ENCODE measurements at regions not wholly inside any gene's neighbourhood (a gene's known extent, or its start where the extent isn't known, plus 50 kb on each side); places are given as distances from the start of the nearest gene placed in this dataset.

DNA sequence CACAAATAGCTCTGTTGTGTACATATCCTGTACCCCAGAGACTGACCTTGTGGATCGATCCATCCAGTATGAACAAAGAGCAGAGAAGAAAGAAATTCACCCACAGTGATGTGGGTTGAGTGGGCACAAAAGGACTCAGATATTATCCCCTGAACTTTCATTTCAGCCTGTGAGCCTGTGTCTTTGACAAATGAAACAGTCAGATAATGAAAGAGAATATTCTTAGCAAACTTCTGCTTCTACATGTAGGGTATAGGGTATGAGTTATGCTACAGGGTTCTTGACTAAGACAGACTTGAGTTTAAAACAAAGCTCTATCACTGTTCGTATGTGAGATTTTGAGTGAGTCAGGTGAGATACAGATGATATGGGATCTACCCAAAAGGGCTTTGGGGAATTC lies 359.7 kb downstream of the MAFB start:
- H3K27ac ChIP-seq (ENCODE audit: low read length), result no peak overlapping the region
- no peak overlapping the region for H3K9ac ChIP-seq (ENCODE audit: low read length)
- peaks cover 36% of the 10 kb centered on the region for H3K27me3 ChIP-seq (ENCODE audit: low read depth, low read length)
- H3K36me3 ChIP-seq (replicated peaks; ENCODE audit: low read depth, low read length), result no peaks in the 10 kb centered on the region
- no peak overlapping the region for H2AFZ ChIP-seq (ENCODE audit: low read depth, low read length)
- TF ChIP-seq, protein P1, sequence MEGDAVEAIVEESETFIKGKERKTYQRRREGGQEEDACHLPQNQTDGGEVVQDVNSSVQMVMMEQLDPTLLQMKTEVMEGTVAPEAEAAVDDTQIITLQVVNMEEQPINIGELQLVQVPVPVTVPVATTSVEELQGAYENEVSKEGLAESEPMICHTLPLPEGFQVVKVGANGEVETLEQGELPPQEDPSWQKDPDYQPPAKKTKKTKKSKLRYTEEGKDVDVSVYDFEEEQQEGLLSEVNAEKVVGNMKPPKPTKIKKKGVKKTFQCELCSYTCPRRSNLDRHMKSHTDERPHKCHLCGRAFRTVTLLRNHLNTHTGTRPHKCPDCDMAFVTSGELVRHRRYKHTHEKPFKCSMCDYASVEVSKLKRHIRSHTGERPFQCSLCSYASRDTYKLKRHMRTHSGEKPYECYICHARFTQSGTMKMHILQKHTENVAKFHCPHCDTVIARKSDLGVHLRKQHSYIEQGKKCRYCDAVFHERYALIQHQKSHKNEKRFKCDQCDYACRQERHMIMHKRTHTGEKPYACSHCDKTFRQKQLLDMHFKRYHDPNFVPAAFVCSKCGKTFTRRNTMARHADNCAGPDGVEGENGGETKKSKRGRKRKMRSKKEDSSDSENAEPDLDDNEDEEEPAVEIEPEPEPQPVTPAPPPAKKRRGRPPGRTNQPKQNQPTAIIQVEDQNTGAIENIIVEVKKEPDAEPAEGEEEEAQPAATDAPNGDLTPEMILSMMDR (IDR thresholded peaks at IDR 0.05; ENCODE audit: low read depth, low read length), result no peak
- no peak overlapping the region for H3K4me3 ChIP-seq (ENCODE audit: low read length)
- no peaks in the 10 kb centered on the region for H3K79me2 ChIP-seq (ENCODE audit: low read length)
- H3K4me1 ChIP-seq (ENCODE audit: low read length), result no peaks in the 10 kb centered on the region
- H3K4me2 ChIP-seq (ENCODE audit: low read length), result no peak overlapping the region
- no peaks in the 10 kb centered on the region for H3K9me3 ChIP-seq (ENCODE audit: insufficient read depth, low read length)
- no peaks in the 10 kb centered on the region for H4K20me1 ChIP-seq (ENCODE audit: insufficient read depth, low read length)

DNA sequence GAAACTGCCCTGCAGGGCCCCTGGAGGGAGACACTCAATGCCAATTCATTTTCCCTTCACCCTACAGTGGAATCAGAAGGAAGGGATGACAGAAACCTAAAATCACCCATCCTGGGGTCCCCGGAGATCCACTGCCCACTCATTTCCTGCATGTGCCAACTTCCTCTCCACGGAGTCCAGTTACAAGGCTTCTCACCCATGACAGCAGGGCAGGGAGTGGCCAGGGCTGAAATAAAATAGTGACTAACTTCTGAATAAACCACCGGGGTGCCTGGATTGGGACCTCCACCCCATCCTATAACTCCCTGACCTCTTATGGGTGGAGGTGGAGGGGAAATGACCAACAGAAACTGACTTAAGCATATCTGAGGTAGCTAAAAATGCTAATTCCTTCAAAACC lies 362.3 kb downstream of the MAFB start:
- Histone ChIP-seq H3K36me3 (replicated peaks; ENCODE audit: low read depth, low read length) (no peaks in the 10 kb centered on the region), H3K4me1 (ENCODE audit: low read length) (0 out of 2 replicates have a peak, but pooled peaks cover 5% of the 10 kb centered on the region), H3K9me3 (ENCODE audit: insufficient read depth, low read length) (no peaks in the 10 kb centered on the region), H3K4me3 (ENCODE audit: low read length) (no peak overlapping the region), H2AFZ (ENCODE audit: low read depth, low read length) (no peak overlapping the region), H3K4me2 (ENCODE audit: low read length) (no peak overlapping the region), H3K9ac (ENCODE audit: low read length) (no peak overlapping the region), H4K20me1 (ENCODE audit: insufficient read depth, low read length) (no peaks in the 10 kb centered on the region), H3K27me3 (ENCODE audit: low read depth, low read length) (peaks cover 23% of the 10 kb centered on the region; the same call in 1 of the 2 replicates), H3K27ac (ENCODE audit: low read length) (no peak overlapping the region), H3K79me2 (ENCODE audit: low read length) (no peaks in the 10 kb centered on the region)
- TF ChIP-seq, protein P1 (IDR thresholded peaks at IDR 0.05; ENCODE audit: low read depth, low read length), result no peak
- TF ChIP-seq EZH2phosphoT487 (IDR thresholded peaks at IDR 0.05; ENCODE audit: low read depth), result no peak

DNA sequence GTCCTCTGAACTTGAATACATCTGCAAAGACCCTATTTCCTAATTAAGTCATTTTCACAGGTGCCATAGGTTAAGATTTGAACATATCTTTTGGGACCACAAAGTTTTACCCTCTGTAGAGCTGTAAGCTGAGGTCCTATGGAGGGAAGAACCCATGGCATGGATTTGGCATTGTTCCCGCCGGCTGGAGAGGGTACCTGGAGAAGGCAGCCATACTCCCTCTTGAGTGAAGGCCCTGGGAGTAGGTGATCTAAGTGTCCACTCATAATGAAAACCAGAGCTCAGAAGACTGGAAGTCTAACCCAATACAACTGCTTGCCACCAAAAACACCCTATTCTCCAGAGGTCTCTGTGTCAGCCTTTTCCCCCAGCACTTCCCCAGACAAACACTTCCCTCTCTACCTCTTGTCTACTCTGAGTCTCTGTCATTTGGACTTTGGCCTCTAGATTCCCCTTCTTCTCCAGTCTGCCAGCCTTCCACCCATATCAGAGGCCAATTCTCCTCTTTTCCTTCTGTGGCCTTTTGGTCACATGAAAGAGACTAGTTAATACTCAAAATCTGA lies 363.9 kb downstream of the MAFB start:
- H3K4me1 ChIP-seq (ENCODE audit: low read length), result 0 out of 2 replicates have a peak, but pooled peaks cover 5% of the 10 kb centered on the region
- no peaks in the 10 kb centered on the region for H3K79me2 ChIP-seq (ENCODE audit: low read length)
- no peak overlapping the region for H3K4me3 ChIP-seq (ENCODE audit: low read length)
- H2AFZ ChIP-seq (ENCODE audit: low read depth, low read length), result no peak overlapping the region
- H3K27me3 ChIP-seq (ENCODE audit: low read depth, low read length), result peaks cover 21% of the 10 kb centered on the region; the same call in 1 of the 2 replicates
- H3K36me3 ChIP-seq (replicated peaks; ENCODE audit: low read depth, low read length), result no peaks in the 10 kb centered on the region
- no peaks in the 10 kb centered on the region for H3K9me3 ChIP-seq (ENCODE audit: insufficient read depth, low read length)
- no peak overlapping the region for H3K27ac ChIP-seq (ENCODE audit: low read length)
- no peak overlapping the region for H3K9ac ChIP-seq (ENCODE audit: low read length)
- no peak overlapping the region for H3K4me2 ChIP-seq (ENCODE audit: low read length)
- H4K20me1 ChIP-seq (ENCODE audit: insufficient read depth, low read length), result no peaks in the 10 kb centered on the region
- TF ChIP-seq, protein P1 (IDR thresholded peaks at IDR 0.05; ENCODE audit: low read depth, low read length), result no peak
- TF ChIP-seq EZH2phosphoT487 (IDR thresholded peaks at IDR 0.05; ENCODE audit: low read depth), result no peak

DNA sequence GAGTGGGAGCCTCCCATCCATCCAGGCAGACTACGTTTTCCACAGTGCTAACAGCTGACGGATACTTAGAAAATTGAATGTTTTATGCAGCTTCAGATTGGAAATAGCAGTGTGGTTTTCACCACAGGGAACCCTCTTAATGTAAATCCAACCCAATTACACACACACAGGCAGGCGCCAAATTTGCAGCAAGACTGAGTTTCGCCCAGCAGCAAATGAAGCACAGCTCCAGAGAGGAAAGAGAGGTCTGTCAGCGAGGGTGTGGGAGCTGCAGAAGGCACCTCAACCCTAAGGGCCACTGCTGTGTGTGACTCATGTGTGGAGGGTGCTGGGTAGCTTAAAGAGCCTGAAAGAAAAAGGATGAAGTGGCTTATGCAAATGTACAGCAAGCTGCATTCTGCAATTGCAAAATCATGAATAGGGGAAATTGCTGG lies 365.7 kb downstream of the MAFB start:
- no peaks in the 10 kb centered on the region for H3K9me3 ChIP-seq (ENCODE audit: insufficient read depth, low read length)
- H2AFZ ChIP-seq (ENCODE audit: low read depth, low read length), result no peak overlapping the region
- no peak for TF ChIP-seq EZH2phosphoT487 (IDR thresholded peaks at IDR 0.05; ENCODE audit: low read depth)
- TF ChIP-seq, protein P1 (IDR thresholded peaks at IDR 0.05; ENCODE audit: low read depth, low read length), result no peak
- no peaks in the 10 kb centered on the region for H3K79me2 ChIP-seq (ENCODE audit: low read length)
- no peak overlapping the region for H3K4me3 ChIP-seq (ENCODE audit: low read length)
- H3K9ac ChIP-seq (ENCODE audit: low read length), result no peak overlapping the region
- no peaks in the 10 kb centered on the region for H3K36me3 ChIP-seq (replicated peaks; ENCODE audit: low read depth, low read length)
- H3K4me1 ChIP-seq (ENCODE audit: low read length), result 0 out of 2 replicates have a peak, but pooled peaks cover 5% of the 10 kb centered on the region
- no peak overlapping the region for H3K4me2 ChIP-seq (ENCODE audit: low read length)
- H3K27me3 ChIP-seq (ENCODE audit: low read depth, low read length), result peaks cover 22% of the 10 kb centered on the region; the same call in 1 of the 2 replicates
- no peak overlapping the region for H3K27ac ChIP-seq (ENCODE audit: low read length)
- H4K20me1 ChIP-seq (ENCODE audit: insufficient read depth, low read length), result no peaks in the 10 kb centered on the region
